ENCODE measurements at regions not wholly inside any gene's neighbourhood (a gene's known extent, or its start where the extent isn't known, plus 50 kb on each side); places are given as distances from the start of the nearest gene placed in this dataset.

GRCh38 chr10:2625094-2625493, 442.3 kb upstream of the PFKP start (continued):
- TF ChIP-seq CREB1 (CRISPR knock-in tag; IDR thresholded peaks at IDR 0.05), result no peak
- no peak for TF ChIP-seq CDX4 (CRISPR knock-in tag; IDR thresholded peaks at IDR 0.05; ENCODE audit: borderline replicate concordance)
- no peak for TF ChIP-seq ESRRA (CRISPR knock-in tag; IDR thresholded peaks at IDR 0.05; ENCODE audit: borderline replicate concordance)
- no peak for TF ChIP-seq HMGXB4 (CRISPR knock-in tag; IDR thresholded peaks at IDR 0.05)
- no peak for TF ChIP-seq ATF6 (CRISPR knock-in tag; IDR thresholded peaks at IDR 0.05)
- TF ChIP-seq ZMAT4 (CRISPR knock-in tag; IDR thresholded peaks at IDR 0.05), result no peak
- no peak for TF ChIP-seq KAT7 (CRISPR knock-in tag; IDR thresholded peaks at IDR 0.05; ENCODE audit: borderline replicate concordance)

- no peak overlapping the region for H3K4me3 Mint-ChIP-seq
- DNase-seq (ENCODE audit: low spot score), result no peak
Observed at GRCh38 chr10:2623675-2624274, 443.6 kb upstream of the PFKP start.

More at GRCh38 chr10:2623675-2624274, 443.6 kb upstream of the PFKP start:
- H3K36me3 Mint-ChIP-seq, result no peaks in the 10 kb centered on the region
- TF ChIP-seq ZNF317 (CRISPR knock-in tag; IDR thresholded peaks at IDR 0.05; ENCODE audit: borderline replicate concordance, low read depth) (no peak), PRDM15 (CRISPR knock-in tag; IDR thresholded peaks at IDR 0.05) (no peak), HMGA2 (CRISPR knock-in tag; IDR thresholded peaks at IDR 0.05) (no peak), IRF2 (CRISPR knock-in tag; IDR thresholded peaks at IDR 0.05; ENCODE audit: borderline replicate concordance, low read depth) (no peak), MYBL2 (CRISPR knock-in tag; IDR thresholded peaks at IDR 0.05) (no peak), FOXP4 (CRISPR knock-in tag; IDR thresholded peaks at IDR 0.05) (no peak), HMGXB4 (CRISPR knock-in tag; IDR thresholded peaks at IDR 0.05) (no peak), ZNF396 (CRISPR knock-in tag; IDR thresholded peaks at IDR 0.05; ENCODE audit: borderline replicate concordance) (no peak), PRRX2 (CRISPR knock-in tag; IDR thresholded peaks at IDR 0.05) (no peak), GRHL2 (CRISPR knock-in tag; IDR thresholded peaks at IDR 0.05; ENCODE audit: insufficient replicate concordance, severe bottlenecking) (no peak), ERG (CRISPR knock-in tag; IDR thresholded peaks at IDR 0.05) (no peak), GTF2I (CRISPR knock-in tag; conservative IDR thresholded peaks at IDR 0.05) (no peak)
- CTCF ChIA-PET, result no interaction called here
- ATAC-seq, result no peak
- POLR2A ChIA-PET, result no interaction called here
- peaks cover 86% of the 10 kb centered on the region for H3K4me1 Mint-ChIP-seq
- peaks cover 10% of the 10 kb centered on the region; the same call in 1 of the 2 replicates for H3K27me3 Mint-ChIP-seq (ENCODE audit: low read depth)
- no peak overlapping the region for H3K27ac Mint-ChIP-seq
- no peaks in the 10 kb centered on the region for H3K9me3 Mint-ChIP-seq
